ENCODE measurements at regions not wholly inside any gene's neighbourhood (a gene's known extent, or its start where the extent isn't known, plus 50 kb on each side); places are given as distances from the start of the nearest gene placed in this dataset.

DNA sequence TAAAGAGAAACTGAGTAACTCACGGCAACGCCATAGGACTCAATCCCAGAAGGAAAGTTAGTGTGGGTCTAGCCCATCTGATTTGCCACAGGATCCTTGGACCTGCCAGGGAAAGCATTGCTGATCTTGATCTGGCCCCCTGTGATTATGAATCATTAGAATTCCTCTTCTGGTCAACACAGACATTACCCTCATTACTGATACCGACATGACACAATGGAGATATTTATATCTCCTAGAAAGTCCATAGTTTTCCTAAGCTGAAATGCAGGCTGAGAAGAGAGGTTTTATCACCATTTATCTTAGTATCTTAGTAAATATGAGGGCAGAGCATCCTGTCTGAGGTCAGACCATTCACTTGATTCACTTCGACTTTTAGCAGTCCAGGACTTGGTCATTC, 75.5 kb upstream of the CCDC68 start:
- Mint-ChIP-seq H3K36me3 (ENCODE audit: low read depth) (no peaks in the 10 kb centered on the region), H3K27me3 (peaks cover 6% of the 10 kb centered on the region), H3K4me1 (no peaks in the 10 kb centered on the region), H3K27ac (no peak overlapping the region), H3K9me3 (no peaks in the 10 kb centered on the region), H3K4me3 (no peak overlapping the region)
- no peak for DNase-seq
- POLR2A ChIA-PET, result no interaction called here
- CTCF ChIA-PET, result no interaction called here

GRCh38 chr18:55031979-55032378, 72.7 kb upstream of the CCDC68 start:
- DNase-seq, result no peak
- H3K27me3 Mint-ChIP-seq, result peaks cover 14% of the 10 kb centered on the region
- H3K9me3 Mint-ChIP-seq, result no peaks in the 10 kb centered on the region
- no peak overlapping the region for H3K4me3 Mint-ChIP-seq
- H3K27ac Mint-ChIP-seq, result no peak overlapping the region
- no peaks in the 10 kb centered on the region for H3K36me3 Mint-ChIP-seq (ENCODE audit: low read depth)
- ChIA-PET POLR2A (no interaction called here), CTCF (no interaction called here)
- H3K4me1 Mint-ChIP-seq, result no peaks in the 10 kb centered on the region

GRCh38 chr18:55031576-55031975, 72.3 kb upstream of the CCDC68 start:
- Mint-ChIP-seq H3K4me3 (no peak overlapping the region), H3K27me3 (peaks cover 14% of the 10 kb centered on the region), H3K36me3 (ENCODE audit: low read depth) (no peaks in the 10 kb centered on the region), H3K4me1 (no peaks in the 10 kb centered on the region), H3K27ac (no peak overlapping the region), H3K9me3 (no peaks in the 10 kb centered on the region)
- CTCF ChIA-PET, result no interaction called here
- DNase-seq, result no peak
- POLR2A ChIA-PET, result no interaction called here

DNA sequence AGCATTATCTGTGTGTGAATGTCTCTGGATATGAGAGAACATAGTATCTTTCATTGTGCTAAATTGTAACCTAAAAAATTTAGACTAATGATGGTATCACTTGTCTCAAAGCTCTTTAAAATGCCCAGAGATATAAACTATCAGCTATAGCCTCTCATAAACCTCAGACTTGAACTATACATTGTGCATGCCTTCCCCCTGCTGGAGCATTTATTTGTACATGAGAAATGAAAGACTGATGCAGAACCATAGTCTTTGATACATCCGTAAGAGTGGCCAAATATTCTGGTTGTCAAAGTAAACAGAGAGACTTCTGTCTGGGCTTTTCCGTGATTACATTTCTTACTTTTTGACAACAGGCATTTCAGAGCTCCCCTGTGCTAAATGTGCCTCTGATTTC, 71.9 kb upstream of the CCDC68 start:
- no peak for DNase-seq
- no peak overlapping the region for H3K4me3 Mint-ChIP-seq
- H3K36me3 Mint-ChIP-seq (ENCODE audit: low read depth), result no peaks in the 10 kb centered on the region
- CTCF ChIA-PET, result no interaction called here
- H3K4me1 Mint-ChIP-seq, result no peaks in the 10 kb centered on the region
- no peaks in the 10 kb centered on the region for H3K9me3 Mint-ChIP-seq
- POLR2A ChIA-PET, result no interaction called here
- H3K27me3 Mint-ChIP-seq, result peaks cover 14% of the 10 kb centered on the region
- H3K27ac Mint-ChIP-seq, result no peak overlapping the region

DNA sequence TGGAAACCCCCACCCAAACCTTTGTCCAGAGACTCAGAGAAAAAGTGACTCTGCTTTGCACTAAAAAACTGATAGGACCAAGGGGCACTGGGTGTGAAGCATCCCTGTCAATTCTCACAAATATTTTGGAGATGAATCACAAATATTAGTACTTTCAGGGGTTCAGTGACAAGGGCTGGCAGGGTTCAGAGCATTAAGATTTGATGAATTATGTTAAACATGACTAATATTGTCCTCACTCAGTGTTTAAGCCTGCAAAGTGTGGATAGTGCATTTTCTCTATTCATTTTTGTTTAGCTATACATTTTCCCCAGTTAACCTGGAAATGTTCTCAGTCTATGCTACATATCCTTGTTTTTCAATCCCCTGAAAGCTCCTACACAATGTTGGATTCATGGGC, 65.3 kb upstream of the CCDC68 start:
- H3K27ac Mint-ChIP-seq, result no peak overlapping the region
- H3K36me3 Mint-ChIP-seq (ENCODE audit: low read depth), result no peaks in the 10 kb centered on the region
- CTCF ChIA-PET, result no interaction called here
- peaks cover 8% of the 10 kb centered on the region for H3K27me3 Mint-ChIP-seq
- POLR2A ChIA-PET, result no interaction called here
- no peak overlapping the region for H3K4me3 Mint-ChIP-seq
- no peak for DNase-seq
- no peaks in the 10 kb centered on the region for H3K9me3 Mint-ChIP-seq
- H3K4me1 Mint-ChIP-seq, result no peaks in the 10 kb centered on the region

GRCh38 chr18:55018602-55019001, 59.3 kb upstream of the CCDC68 start:
- H3K4me1 Mint-ChIP-seq, result no peaks in the 10 kb centered on the region
- H3K9me3 Mint-ChIP-seq, result no peaks in the 10 kb centered on the region
- H3K27ac Mint-ChIP-seq, result no peak overlapping the region
- no peak overlapping the region for H3K4me3 Mint-ChIP-seq
- H3K27me3 Mint-ChIP-seq, result no peaks in the 10 kb centered on the region
- no peak for DNase-seq
- CTCF ChIA-PET, result no interaction called here
- POLR2A ChIA-PET, result no interaction called here
- no peaks in the 10 kb centered on the region for H3K36me3 Mint-ChIP-seq (ENCODE audit: low read depth)

DNA sequence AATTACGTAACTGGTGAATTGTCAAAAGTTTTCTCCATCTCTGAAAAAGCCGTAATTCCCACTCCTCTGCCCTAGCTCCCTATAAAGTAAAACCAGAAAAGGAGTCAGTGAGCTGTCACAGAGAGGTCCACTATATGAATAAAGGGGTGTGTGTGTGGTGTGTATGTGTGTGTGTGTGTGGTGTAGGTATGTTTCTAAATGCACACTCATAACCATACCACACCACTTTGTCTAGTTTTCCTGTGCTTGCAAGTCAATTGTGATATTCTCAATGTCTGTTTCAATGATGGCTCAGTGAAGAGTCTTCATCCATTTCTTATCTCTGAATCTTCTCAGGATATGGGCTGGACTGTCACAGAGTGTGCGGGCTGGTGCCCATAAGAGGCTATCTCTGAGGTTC, 54.8 kb upstream of the CCDC68 start:
- H3K36me3 Mint-ChIP-seq (ENCODE audit: low read depth), result no peaks in the 10 kb centered on the region
- no peaks in the 10 kb centered on the region for H3K4me1 Mint-ChIP-seq
- CTCF ChIA-PET, result no interaction called here
- H3K4me3 Mint-ChIP-seq, result no peak overlapping the region
- H3K9me3 Mint-ChIP-seq, result no peaks in the 10 kb centered on the region
- H3K27ac Mint-ChIP-seq, result no peak overlapping the region
- POLR2A ChIA-PET, result no interaction called here
- DNase-seq, result no peak
- peaks cover 4% of the 10 kb centered on the region for H3K27me3 Mint-ChIP-seq

GRCh38 chr18:55013685-55014084, 54.4 kb upstream of the CCDC68 start:
- Mint-ChIP-seq H3K4me1 (no peaks in the 10 kb centered on the region), H3K9me3 (no peaks in the 10 kb centered on the region), H3K36me3 (ENCODE audit: low read depth) (no peaks in the 10 kb centered on the region), H3K27ac (no peak overlapping the region), H3K27me3 (peaks cover 4% of the 10 kb centered on the region), H3K4me3 (no peak overlapping the region)
- ChIA-PET POLR2A (no interaction called here), CTCF (no interaction called here)
- DNase-seq, result no peak

DNA sequence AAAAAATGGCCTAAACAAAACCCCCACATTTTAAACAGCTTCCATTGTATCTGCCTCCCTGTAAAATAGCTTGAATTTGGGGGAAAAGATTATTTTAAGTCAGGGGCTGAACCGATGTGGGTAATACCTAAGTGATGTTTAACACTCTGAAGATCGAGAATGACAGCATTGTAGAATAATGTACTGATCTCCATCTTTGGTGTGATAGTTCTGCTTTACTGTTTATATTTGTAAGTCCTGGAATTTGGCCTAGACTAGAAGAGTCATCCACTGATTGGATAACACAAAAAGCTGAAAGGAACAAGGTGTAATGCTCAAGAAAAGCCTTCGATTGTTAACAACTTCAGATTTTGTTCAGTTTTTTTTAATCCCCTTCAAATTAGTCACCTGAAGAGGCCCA, 53.8 kb upstream of the CCDC68 start:
- no peak overlapping the region for H3K27ac Mint-ChIP-seq
- no peaks in the 10 kb centered on the region for H3K36me3 Mint-ChIP-seq (ENCODE audit: low read depth)
- no peak overlapping the region for H3K4me3 Mint-ChIP-seq
- no peaks in the 10 kb centered on the region for H3K4me1 Mint-ChIP-seq
- DNase-seq, result no peak
- H3K9me3 Mint-ChIP-seq, result no peaks in the 10 kb centered on the region
- ChIA-PET POLR2A (no interaction called here), CTCF (no interaction called here)
- H3K27me3 Mint-ChIP-seq, result peaks cover 7% of the 10 kb centered on the region

DNA sequence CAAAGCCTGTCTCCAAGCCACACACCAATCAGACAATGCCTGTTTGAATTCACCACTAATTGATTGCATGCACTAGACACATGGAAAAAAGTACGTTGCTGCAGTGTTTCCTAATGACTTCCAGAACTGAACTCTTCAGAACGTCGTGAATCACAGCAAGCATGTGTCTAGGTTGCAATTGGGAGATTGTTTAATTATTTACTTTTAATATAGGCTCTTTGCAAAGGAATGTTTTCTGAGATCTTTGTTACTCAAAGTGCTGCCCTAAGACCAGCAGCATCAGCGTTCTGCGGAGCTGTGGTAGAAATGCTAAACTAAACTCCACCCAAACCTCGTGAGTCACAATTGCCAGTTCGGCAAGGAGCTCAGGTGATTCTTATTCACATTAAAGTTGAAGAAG, 52.7 kb upstream of the CCDC68 start:
- POLR2A ChIA-PET, result no interaction called here
- Mint-ChIP-seq H3K4me1 (no peaks in the 10 kb centered on the region), H3K36me3 (ENCODE audit: low read depth) (no peaks in the 10 kb centered on the region), H3K27ac (no peak overlapping the region), H3K9me3 (no peaks in the 10 kb centered on the region), H3K4me3 (no peak overlapping the region), H3K27me3 (peaks cover 8% of the 10 kb centered on the region)
- DNase-seq, result no peak
- CTCF ChIA-PET, result no interaction called here

All from activated CD4-positive, alpha-beta memory T cell treated with anti-CD3 and anti-CD28 coated beads, Interleukin-2, amount 10 ng/mL, durations not matched to agents 7 days and 5 days (primary cell).